DND-41 (cell line): ENCODE measurements at regions not wholly inside any gene's neighbourhood (a gene's known extent, or its start where the extent isn't known, plus 50 kb on each side); places are given as distances from the start of the nearest gene placed in this dataset.

Experiments
- CTCF ChIP-seq: IDR thresholded peaks from 2 replicates; pipeline ENCODE4 v1.5.1; 2012; ENCODE audit warnings: borderline replicate concordance, low read length, moderate library complexity, mild to moderate bottlenecking; ENCODE audit not compliant: poor library complexity, severe bottlenecking; ENCODE audit errors: extremely low read depth
- EZH2 ChIP-seq: IDR thresholded peaks from 3 replicates; pipeline ENCODE4 v1.6.1; 2012; ENCODE audit warnings: borderline replicate concordance, low read depth, mild to moderate bottlenecking, moderate library complexity, low read length, inconsistent platforms; ENCODE audit not compliant: severe bottlenecking

DNA sequence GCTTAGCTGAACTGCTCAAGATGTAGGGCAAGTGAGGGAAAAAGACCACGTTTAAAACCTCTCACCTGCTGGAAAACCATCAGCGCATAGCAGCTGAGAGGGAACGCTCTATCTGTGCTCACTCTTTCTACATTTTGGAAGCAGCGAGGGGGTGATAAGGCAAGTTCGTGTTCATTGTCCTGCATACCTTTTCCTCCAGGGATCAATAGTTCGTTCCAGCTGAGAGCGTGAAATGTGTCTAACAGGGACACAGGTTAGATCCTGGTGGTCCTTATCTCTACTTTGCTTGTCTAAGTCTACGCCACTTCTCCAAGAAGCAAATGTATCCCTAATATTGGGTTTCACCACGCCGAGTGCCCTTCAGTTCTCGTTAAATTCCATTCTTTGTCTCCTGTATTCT is 183.5 kb upstream of the ZFHX3 start:
- no peak for TF ChIP-seq CTCF
- no peak for TF ChIP-seq EZH2
